GM12865 (cell line): ENCODE measurements at regions not wholly inside any gene's neighbourhood (a gene's known extent, or its start where the extent isn't known, plus 50 kb on each side); places are given as distances from the start of the nearest gene placed in this dataset.
A peak's percentile ranks its signal among the peaks of the same experiment; 100 is the strongest.
"Not testable (repeated sequence)": the region's sequence is repeated elsewhere in the genome, so short reads cannot be mapped to it uniquely, and the experiment has no call there.

Experiments used
- DNase-seq: peaks from one replicate; pipeline ENCODE4 v3.0.0; 2010; ENCODE audit warnings: low read depth
- H3K4me3 ChIP-seq: 2 replicates; pipeline ENCODE4 v1.5.1; 2011; ENCODE audit warnings: mild to moderate bottlenecking, low read depth, low read length, control low read depth
- CTCF ChIP-seq: IDR thresholded peaks from 2 replicates; pipeline ENCODE4 v1.5.1; 2011; ENCODE audit warnings: low read length, control low read depth, low read depth, inconsistent platforms; ENCODE audit not compliant: insufficient read depth; ENCODE audit errors: missing control alignments

GRCh38 chr14:58912799-58913432, 275.2 kb downstream of the DACT1 start:
- no peak for TF ChIP-seq CTCF
- DNase-seq = no peak

GRCh38 chr14:58914279-58914855, 274.1 kb upstream of the DAAM1 start:
- H3K4me3 ChIP-seq = no peak overlapping the region
- DNase-seq = no peak
- TF ChIP-seq CTCF = no peak

More at GRCh38 chr14:58912799-58913432, 275.2 kb downstream of the DACT1 start:
- H3K4me3 ChIP-seq = no peak overlapping the region

GRCh38 chr14:58915646-58916045, 272.8 kb upstream of the DAAM1 start:
- DNase-seq = no peak
- TF ChIP-seq CTCF = no peak
- no peak overlapping the region for H3K4me3 ChIP-seq

GRCh38 chr14:58918066-58918738, 270.3 kb upstream of the DAAM1 start:
- no peak for DNase-seq
- no peak overlapping the region for H3K4me3 ChIP-seq
- TF ChIP-seq CTCF = no peak

GRCh38 chr14:58919217-58919616, 269.2 kb upstream of the DAAM1 start:
- no peak overlapping the region for H3K4me3 ChIP-seq
- DNase-seq = peak; percentile 19
- no peak for TF ChIP-seq CTCF

- TF ChIP-seq CTCF = no peak
- DNase-seq = no peak
- H3K4me3 ChIP-seq = no peak overlapping the region
Observed at GRCh38 chr14:58920230-58920629, 268.2 kb upstream of the DAAM1 start.

GRCh38 chr14:58922201-58922940, 266.1 kb upstream of the DAAM1 start:
- H3K4me3 ChIP-seq, DNase-seq: not testable (repeated sequence)
